ENCODE measurements at regions not wholly inside any gene's neighbourhood (a gene's known extent, or its start where the extent isn't known, plus 50 kb on each side); places are given as distances from the start of the nearest gene placed in this dataset.

DNA sequence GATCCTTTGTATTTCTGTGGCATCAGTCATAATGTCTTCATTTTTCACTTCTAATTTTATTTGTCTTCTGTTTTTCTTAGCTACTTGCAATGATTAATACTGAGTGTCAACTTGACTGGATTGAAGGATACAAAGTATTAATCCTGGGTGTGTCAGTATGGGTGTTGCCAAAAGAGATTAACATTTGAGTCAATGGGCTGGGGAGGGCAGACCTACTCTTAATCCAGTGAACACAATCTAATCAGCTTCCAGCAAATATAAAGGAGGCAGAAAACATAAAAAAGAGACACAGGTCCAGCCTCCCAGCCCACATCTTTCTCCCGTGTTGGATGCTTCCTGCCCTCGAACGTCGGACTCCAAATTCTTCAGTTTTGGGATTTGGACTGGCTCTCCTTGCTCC lies 640.9 kb upstream of the MIR17HG start:
- TF ChIP-seq CTCF (IDR thresholded peaks at IDR 0.05; ENCODE audit: low read depth, low read length, missing input control) (no peak), GABPA (IDR thresholded peaks at IDR 0.05 in 1 of 2, conservative IDR thresholded peaks at IDR 0.05 in 1 of 2) (no peak)
- TF ChIP-seq, protein P1, sequence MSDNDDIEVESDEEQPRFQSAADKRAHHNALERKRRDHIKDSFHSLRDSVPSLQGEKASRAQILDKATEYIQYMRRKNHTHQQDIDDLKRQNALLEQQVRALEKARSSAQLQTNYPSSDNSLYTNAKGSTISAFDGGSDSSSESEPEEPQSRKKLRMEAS (IDR thresholded peaks at IDR 0.05), result no peak
- TF ChIP-seq, protein P2, sequence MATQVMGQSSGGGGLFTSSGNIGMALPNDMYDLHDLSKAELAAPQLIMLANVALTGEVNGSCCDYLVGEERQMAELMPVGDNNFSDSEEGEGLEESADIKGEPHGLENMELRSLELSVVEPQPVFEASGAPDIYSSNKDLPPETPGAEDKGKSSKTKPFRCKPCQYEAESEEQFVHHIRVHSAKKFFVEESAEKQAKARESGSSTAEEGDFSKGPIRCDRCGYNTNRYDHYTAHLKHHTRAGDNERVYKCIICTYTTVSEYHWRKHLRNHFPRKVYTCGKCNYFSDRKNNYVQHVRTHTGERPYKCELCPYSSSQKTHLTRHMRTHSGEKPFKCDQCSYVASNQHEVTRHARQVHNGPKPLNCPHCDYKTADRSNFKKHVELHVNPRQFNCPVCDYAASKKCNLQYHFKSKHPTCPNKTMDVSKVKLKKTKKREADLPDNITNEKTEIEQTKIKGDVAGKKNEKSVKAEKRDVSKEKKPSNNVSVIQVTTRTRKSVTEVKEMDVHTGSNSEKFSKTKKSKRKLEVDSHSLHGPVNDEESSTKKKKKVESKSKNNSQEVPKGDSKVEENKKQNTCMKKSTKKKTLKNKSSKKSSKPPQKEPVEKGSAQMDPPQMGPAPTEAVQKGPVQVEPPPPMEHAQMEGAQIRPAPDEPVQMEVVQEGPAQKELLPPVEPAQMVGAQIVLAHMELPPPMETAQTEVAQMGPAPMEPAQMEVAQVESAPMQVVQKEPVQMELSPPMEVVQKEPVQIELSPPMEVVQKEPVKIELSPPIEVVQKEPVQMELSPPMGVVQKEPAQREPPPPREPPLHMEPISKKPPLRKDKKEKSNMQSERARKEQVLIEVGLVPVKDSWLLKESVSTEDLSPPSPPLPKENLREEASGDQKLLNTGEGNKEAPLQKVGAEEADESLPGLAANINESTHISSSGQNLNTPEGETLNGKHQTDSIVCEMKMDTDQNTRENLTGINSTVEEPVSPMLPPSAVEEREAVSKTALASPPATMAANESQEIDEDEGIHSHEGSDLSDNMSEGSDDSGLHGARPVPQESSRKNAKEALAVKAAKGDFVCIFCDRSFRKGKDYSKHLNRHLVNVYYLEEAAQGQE (IDR thresholded peaks at IDR 0.05), result no peak

All from liver (tissue), 3 donors.